HCT116 (cell line): ENCODE measurements at regions not wholly inside any gene's neighbourhood (a gene's known extent, or its start where the extent isn't known, plus 50 kb on each side); places are given as distances from the start of the nearest gene placed in this dataset.

ENCODE experiments used
- CEBPB ChIP-seq: IDR thresholded peaks from 2 replicates; pipeline ENCODE4 v1.6.1; 2012; ENCODE audit warnings: low read depth
- CTCF ChIP-seq, 3 experiments: fragments of 200-600 bp in 1 of 3; sonication (generic) in 1 of 3; IDR thresholded peaks in 2 of 3; conservative IDR thresholded peaks in 1 of 3; 2 replicates each; pipeline ENCODE4 v1.5.1; 2012 to 2017; ENCODE audit warnings: low read depth in 2 of 3, low read length in 2 of 3, antibody characterized with exemption in 1 of 3, borderline replicate concordance in 1 of 3, control low read depth in 1 of 3, mild to moderate bottlenecking in 1 of 3, mixed read lengths in 1 of 3, mixed run types in 1 of 3, moderate library complexity in 1 of 3; ENCODE audit not compliant: insufficient read depth in 1 of 3
- EGR1 ChIP-seq: IDR thresholded peaks from 2 replicates; pipeline ENCODE4 v1.6.1; 2012; ENCODE audit warnings: low read depth
- EZH2 ChIP-seq: fragments of 200-600 bp; sonication (generic); IDR thresholded peaks from 2 replicates; pipeline ENCODE4 v1.6.1; 2017; ENCODE audit warnings: antibody characterized with exemption, mixed run types
- MAX ChIP-seq: IDR thresholded peaks from 2 replicates; pipeline ENCODE4 v1.6.1; 2012
- POLR2AphosphoS5 ChIP-seq: IDR thresholded peaks from 2 replicates; pipeline ENCODE4 v1.6.1; 2011; ENCODE audit warnings: mild to moderate bottlenecking, low read depth, low read length, moderate library complexity
- REST ChIP-seq: IDR thresholded peaks from 2 replicates; pipeline ENCODE4 v1.6.1; 2012; ENCODE audit warnings: low read depth
- SIN3A ChIP-seq: IDR thresholded peaks from 2 replicates; pipeline ENCODE4 v1.6.1; 2012; ENCODE audit warnings: low read depth
- SRF ChIP-seq: IDR thresholded peaks from 2 replicates; pipeline ENCODE4 v1.6.1; 2012; ENCODE audit warnings: low read depth
- ZNF274 ChIP-seq: fragments of 200-500 bp; sonication (Bioruptor generic); IDR thresholded peaks from 2 replicates; pipeline ENCODE4 v1.6.1; 2014; ENCODE audit warnings: mild to moderate bottlenecking, low read depth, low read length, inconsistent platforms

- TF ChIP-seq EZH2 (no peak), CTCF (IDR thresholded peaks at IDR 0.05 in 2 of 3, conservative IDR thresholded peaks at IDR 0.05 in 1 of 3; ENCODE audit: borderline replicate concordance in 1 of 3, insufficient read depth in 1 of 3, low read depth in 2 of 3, low read length in 2 of 3) (no peak), ZNF274 (no peak), POLR2AphosphoS5 (no peak), REST (no peak), CEBPB (no peak), SIN3A (no peak), EGR1 (no peak), MAX (no peak), SRF (no peak)
Measured at GRCh38 chr12:29929295-29929694, 145.6 kb upstream of the TMTC1 start.
